ENCODE measurements at regions not wholly inside any gene's neighbourhood (a gene's known extent, or its start where the extent isn't known, plus 50 kb on each side); places are given as distances from the start of the nearest gene placed in this dataset.

DNA sequence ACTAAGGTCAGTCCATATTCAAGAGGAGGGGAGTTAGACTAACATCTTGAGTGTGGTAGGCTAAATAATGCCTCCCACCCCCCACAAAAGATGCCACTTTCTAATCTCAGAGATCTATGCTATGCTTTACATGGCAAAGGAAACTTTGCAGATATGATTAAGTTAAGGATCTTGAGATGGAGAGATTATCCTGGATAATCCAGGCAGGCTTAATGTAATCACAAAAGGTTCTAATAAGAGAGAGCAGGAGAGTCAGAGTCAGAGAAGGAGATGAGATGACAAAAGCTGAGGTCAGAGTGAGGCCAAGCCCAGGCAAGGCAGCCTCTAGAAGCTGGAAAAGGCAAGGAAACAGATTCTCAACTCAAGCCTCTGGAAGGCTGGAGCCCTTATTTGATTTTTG, 1011.6 kb downstream of the PCDH9 start:
- no peak for TF ChIP-seq CTCF (IDR thresholded peaks at IDR 0.05; ENCODE audit: poor library complexity)
- TF ChIP-seq EZH2 (IDR thresholded peaks at IDR 0.05; ENCODE audit: borderline replicate concordance) = no peak
- TF ChIP-seq EZH2phosphoT487 (IDR thresholded peaks at IDR 0.05; ENCODE audit: low read depth, severe bottlenecking, unreplicated experiment) = no peak

All from hepatocyte (in vitro differentiated cells).